GM21786 (cell line): ENCODE measurements at regions not wholly inside any gene's neighbourhood (a gene's known extent, or its start where the extent isn't known, plus 50 kb on each side); places are given as distances from the start of the nearest gene placed in this dataset.

ENCODE experiments used
- ATAC-seq: cut with Tn5 transposase; IDR thresholded peaks from one replicate; pipeline ENCODE4 v1.9.1; 2021; ENCODE audit not compliant: unreplicated experiment

- no peak for ATAC-seq
These were observed 78.1 kb downstream of the SIK1 start for GRCh38 chr21:43348801-43349261.

- no peak for ATAC-seq
These were observed 78.7 kb downstream of the SIK1 start for GRCh38 chr21:43348170-43348766.

- ATAC-seq, result no peak
These were observed 79.3 kb downstream of the SIK1 start for GRCh38 chr21:43347461-43348169.

GRCh38 chr21:43346551-43346950 is 80.4 kb downstream of the SIK1 start:
- ATAC-seq, result no peak

- ATAC-seq, result no peak
These were observed 81.1 kb downstream of the SIK1 start for GRCh38 chr21:43345746-43346409.

- no peak for ATAC-seq
These were observed 81.7 kb downstream of the SIK1 start for GRCh38 chr21:43345046-43345745.

GRCh38 chr21:43343992-43344886 is 82.7 kb downstream of the SIK1 start:
- ATAC-seq, result no peak

GRCh38 chr21:43343095-43343991 is 83.6 kb downstream of the SIK1 start:
- no peak for ATAC-seq

GRCh38 chr21:43342301-43342881 is 84.5 kb downstream of the SIK1 start:
- ATAC-seq, result no peak

GRCh38 chr21:43341378-43342161 is 85.4 kb downstream of the SIK1 start:
- ATAC-seq, result no peak

- ATAC-seq, result no peak
These were observed 86.2 kb downstream of the SIK1 start for GRCh38 chr21:43340491-43341377.

GRCh38 chr21:43339668-43340067 is 87.3 kb downstream of the SIK1 start:
- no peak for ATAC-seq

- ATAC-seq, result no peak
These were observed 88.0 kb downstream of the SIK1 start for GRCh38 chr21:43338951-43339350.

- no peak for ATAC-seq
These were observed 88.9 kb downstream of the SIK1 start for GRCh38 chr21:43337901-43338655.

GRCh38 chr21:43335119-43335518 is 91.8 kb downstream of the SIK1 start:
- ATAC-seq, result no peak

- ATAC-seq, result no peak
These were observed 92.5 kb downstream of the SIK1 start for GRCh38 chr21:43334214-43334958.
